Left renal pelvis (tissue), 4 donors: ENCODE measurements at regions not wholly inside any gene's neighbourhood (a gene's known extent, or its start where the extent isn't known, plus 50 kb on each side); places are given as distances from the start of the nearest gene placed in this dataset.

Source experiments
- DNase-seq, 4 donors: peaks; one replicate each; pipeline ENCODE4 v3.0.0-alpha.2; 2013; ENCODE audit warnings: low read depth in 4 of 4, low spot score in 3 of 4

DNA sequence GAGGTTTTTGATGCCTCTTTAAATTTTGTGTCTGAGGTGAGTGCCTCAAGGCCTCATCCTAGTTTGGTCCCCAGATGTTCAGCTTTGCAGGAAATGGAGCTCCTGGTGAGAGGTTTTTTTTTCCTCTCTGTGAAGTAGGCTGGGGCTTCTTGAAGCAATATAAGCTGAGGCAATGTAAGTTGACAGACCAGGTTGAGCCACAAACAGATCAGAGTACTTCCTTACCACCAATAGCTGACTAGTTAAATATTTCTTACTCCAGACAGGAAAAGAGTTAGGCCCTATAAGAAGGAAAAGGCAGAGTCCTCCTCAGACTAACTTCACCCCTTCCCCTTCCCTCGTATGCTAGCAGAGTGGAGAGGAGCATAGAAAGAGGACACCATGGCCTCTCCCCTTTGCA, 341.0 kb downstream of the LMO4 start:
- DNase-seq = no peak

DNA sequence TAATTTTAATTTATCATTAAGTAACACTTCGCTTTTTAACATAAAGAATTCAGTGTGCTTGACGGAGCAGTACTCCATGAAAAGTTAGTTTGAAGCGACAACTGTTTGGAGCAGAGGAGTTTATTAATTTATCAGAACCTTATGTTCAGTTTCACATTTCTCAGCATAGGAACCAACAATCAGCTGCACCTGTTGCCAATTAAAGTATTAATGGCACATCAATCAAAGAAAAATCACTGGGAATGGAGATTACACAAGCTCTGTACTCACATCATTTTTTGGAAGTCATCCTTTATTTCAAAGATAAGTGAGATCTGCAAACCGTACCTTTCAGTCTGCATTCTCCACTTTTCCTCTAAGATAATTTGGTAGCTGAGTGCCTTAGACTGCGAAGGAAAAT, 344.6 kb downstream of the LMO4 start:
- DNase-seq = no peak

DNA sequence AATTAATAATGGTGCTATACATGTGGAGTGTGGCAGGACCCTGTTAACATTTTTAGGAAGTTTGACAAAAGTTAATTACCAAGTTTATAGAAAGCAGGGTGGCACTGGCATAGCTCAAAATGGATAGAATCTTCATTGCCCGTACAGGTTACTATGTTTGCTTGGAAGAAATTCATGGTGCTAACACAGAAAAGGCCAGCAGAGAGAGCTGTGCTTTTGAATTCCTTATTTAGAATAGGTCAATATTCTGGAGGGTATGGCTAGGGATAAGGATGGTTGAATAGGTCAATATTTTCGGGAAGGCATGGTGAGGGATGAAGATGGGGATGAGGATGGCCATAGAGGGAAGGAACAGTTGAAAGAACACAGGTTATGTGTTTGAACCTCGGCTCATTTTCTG, 345.1 kb downstream of the LMO4 start:
- DNase-seq = no peak

DNA sequence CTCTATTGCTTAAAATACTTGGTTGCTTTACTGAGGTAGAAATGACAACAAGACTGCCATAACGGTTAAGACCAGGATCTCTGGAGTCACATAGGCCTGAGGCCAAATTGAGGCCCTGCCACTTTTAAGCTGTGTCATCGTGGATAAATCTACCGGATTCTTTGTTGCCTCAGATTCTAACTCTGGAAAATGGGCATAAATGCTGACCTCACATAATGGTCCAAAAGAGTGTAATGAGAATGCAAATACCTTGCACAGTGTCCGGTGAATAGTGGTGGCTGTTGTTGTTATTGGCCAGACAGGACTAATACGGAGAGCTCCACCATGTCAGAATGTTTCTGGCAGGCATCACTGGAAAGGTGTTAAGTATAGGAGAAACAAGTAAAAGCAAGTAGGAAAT, 346.1 kb downstream of the LMO4 start:
- no peak for DNase-seq

DNA sequence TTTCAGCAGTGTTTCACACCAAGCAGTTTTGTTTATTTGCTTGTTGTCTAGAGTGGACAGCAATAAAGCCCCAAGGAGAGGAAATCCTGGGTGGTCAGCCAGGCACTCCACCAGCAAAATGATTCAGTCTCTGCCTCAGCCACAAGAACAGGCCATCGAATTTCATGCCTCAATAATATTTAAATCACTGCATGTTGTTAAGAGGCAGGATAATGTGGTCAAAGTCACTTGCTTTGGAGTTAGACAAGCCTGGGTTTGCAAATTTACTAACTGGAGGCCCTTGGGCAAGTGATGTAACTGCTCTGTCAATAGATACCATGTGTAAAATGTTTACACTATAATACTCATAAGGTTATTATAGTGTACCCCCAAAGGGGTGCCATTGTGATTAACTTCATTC, 349.6 kb downstream of the LMO4 start:
- DNase-seq = no peak

DNA sequence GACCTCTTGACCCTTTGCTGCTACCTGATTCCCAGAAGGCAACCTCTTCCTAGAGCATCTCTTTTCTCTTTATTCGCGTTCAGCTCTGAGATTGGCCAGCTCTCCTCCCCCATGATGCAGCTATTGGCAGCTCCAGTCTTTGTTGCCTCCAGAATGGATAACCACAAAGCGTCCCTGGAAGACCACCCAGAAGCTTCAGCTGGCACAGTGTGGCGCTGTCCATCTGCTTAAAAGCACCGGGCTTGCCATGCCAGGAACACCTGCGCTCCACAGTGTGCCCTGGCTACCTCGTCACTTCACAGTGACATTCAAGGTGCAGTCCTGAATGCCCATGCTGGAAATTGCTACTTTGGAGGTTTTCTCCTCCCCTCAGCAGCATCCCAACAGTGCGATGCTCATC, 353.9 kb downstream of the LMO4 start:
- DNase-seq = no peak

DNA sequence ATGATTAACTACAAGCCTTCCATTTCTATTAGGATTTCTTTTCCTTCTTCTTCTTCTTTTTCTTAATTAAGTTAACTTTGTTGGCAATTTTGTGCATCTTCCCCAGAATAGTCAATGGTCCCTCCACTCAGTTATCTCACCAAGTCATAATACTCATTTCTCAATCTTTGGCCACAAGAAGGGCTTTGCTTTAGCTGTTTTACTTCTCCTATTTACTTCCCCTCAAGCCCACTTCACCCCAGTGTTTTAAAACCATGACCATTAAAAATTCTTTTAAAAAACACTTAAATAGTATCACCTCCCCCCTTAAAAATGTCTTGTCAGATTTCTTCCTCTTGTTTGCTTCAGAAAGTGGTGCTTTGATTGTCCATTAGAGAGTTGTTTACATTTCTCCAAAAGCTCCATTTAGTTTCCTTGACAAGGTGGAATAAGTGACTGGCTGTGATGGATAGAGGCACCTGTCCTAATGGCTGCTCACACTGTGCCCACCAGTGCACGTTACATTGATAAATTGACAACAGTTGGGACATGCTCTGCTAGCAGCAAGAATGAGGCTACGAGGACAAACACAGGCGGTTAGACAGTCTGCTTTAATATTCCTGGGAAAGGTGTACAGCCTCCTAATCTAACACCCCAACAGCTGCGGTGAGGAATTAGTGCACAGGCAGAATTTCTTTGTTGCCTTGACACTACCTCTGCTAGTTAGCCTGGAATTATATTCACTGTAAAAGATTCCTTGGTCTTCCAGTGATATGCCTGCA, 354.7 kb downstream of the LMO4 start:
- DNase-seq = no peak

DNA sequence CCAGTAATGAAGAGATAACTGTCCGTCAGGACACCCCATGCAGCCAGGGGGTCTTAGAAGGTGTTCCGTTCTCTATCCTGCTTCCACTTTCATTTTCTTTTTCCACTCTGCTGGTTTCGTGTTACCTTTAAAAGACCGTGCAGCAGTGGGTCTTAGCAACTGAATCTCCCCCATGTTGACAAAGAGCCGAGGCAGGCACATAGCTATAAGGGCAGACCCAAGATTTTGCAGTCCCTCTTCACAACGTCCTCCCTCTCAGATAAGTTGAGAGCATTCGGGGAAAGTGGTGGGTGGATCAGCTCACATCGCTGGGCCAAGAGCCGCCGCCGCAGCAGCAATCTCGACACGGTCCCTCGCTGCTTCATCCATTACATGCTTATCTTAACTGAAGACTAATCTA, 355.5 kb downstream of the LMO4 start:
- peak in 1 of 4 donors; percentile 48 for DNase-seq

DNA sequence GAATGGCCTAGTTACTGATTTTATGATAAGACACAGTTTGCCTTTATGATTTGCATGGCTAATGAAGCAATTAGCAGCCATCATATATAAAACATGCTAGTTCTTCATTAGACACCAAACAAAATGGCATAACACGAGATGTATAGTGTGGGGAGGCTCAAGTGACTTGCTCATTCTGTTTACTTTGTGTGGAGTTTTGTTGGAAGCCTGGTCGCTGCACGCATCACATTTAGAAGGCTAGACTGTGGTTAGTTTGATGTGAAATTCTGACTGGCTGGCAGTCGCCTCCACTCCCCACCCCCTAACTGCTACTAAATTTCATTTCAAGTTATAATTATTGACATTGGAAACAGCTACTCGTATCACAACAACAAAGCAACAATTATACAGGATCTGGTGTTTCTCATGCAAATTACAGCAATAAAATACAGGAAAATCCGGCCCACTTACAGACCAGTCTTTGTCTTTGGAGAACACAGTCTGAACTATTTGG, 356.1 kb downstream of the LMO4 start:
- DNase-seq = peak in 1 of 4 donors; percentile 33

DNA sequence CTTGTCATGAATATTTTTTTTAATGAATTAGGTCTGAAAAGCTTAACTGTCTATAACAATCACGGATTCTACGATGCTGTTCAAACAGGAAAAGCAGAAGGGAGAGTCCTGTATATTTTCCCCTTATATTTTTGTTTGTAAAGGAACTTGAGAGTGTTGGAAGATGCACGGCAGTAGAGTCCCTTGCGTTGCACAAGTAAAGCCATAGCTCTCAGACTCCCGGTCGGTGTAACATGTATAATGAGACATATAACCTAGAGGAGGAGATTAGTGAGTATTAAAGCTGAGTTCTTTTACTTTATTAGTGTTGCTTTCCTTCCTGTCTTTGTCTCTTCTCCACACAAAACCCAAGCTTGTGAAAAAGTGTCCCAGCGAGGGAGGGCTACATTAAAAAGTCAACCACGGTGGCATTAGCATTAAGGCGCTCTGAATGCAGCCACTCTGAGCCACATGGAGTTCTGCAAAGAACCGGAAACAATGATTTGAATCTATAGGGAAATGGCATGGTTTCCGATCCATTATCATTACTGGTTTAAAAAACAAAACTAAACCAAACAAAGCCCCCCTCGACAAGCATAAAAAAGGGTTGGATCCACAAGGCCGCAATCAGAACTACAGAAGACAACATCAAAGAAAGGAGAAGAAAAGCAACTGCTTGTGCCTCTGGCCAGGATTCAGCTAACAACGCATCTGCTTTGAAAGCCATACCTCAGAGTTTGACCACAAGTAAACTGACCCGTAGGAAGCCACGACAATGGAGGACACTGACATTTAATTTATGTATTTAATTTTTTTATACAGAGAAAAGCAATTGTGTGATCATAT, 356.8 kb downstream of the LMO4 start:
- peak in 1 of 4 donors; percentile 27 for DNase-seq

DNA sequence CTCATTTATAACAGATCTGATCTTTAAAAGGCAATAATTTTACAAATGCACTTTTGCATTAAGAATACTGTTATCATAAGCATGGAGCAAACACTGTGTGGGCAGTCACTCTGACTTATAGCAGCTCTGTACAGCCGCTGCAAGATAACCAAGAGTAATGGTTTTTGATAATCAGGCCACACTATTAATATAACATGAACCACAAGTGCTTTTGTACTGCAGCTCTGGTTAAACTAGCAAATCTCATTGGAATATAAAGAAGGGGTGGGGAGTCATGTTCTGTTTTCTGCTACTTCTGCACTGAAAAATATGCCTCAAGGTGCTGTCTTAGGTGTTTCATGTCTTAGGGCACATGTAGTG, 357.4 kb downstream of the LMO4 start:
- no peak for DNase-seq

DNA sequence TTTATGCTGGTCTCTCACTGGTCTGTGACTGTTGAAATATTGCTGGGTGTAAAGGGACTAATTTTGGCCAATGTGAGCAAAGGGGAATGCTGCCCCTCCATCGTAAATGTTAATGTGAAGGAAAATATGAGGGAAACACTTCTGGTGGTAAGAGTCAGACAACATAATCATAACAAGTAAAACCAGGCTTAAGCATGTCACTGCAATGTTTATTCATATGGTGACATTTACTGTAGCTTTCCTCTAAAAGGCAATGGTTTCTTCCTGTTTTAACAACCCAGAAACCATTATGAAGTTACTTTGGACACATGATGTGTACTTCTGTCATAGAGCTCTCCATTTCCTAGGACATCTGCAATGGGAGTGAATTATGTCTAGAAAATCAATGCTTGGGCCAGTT, 358.0 kb downstream of the LMO4 start:
- DNase-seq = no peak

DNA sequence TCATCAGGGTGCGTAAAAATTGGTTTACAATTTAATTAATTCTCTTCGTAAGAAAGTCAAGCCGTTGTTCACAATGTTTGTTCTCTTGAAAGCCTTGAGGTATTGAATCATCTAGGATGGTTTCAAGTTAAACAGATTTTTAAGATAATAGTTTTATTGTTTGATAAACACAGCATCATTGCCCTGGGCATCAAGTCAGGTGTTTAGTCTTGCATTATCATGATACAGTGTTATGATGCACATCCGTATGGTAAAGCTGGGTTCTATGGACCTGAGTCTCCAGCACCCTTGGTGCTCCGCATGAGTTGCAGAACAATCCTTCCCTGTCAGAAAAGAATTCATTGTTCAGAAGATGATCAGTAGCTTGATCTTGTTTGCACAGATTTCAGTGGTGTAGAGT, 359.5 kb downstream of the LMO4 start:
- DNase-seq = no peak

DNA sequence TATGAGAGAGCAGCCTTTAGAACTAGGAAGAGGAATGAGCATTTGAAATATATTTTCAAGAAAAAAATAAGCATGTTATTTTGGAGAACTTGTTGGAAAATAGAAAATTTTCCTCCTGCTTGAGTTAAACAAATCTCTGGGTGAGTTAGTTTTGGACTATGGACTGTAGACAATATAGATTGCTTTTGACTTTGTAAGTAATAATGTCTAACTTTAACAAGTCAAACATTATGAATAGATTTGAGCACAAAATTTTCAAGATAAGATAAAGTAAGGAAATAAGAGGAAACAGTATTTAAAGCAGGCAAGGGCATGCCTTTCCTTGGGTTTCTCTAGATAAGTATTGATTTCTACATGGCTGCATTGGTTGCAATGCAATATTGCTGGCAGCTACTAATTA, 360.8 kb downstream of the LMO4 start:
- no peak for DNase-seq

DNA sequence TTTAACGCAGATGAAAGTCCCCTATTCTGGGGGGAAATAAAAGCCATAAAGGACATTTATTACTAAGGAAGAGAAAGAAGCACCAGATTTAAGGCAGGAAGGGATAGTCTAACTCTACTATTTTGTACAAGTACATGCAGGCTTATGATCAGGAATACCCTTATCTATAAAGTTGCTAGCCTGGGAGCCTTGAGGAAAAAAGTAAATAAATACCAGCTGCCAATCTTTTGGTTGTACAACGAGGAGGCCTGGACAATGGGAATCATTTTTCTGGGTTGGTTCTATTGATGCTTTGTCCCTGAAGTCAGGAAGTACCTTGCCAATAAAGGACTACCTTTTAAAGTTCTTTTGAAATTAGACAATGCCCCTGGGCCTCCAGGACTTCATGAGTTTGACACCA, 367.8 kb downstream of the LMO4 start:
- no peak for DNase-seq

DNA sequence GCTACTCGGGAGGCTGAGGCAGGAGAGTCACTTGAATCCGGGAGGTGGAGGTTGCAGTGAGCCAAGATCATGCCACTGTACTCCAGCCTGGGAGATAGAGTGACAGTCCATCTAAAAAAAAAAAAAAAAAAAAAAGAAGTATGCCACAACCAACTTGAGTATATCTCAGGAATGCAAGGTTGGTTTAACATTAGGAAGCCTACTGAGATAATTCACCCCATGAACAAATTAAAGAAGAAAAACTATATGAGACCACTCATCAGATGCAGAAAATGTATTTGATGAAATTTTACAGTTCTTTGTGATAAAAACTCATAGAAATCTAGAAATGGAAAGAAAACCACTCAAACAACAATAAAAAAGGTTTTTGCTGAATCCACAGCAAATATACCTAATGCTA, 373.8 kb downstream of the LMO4 start:
- no peak for DNase-seq

DNA sequence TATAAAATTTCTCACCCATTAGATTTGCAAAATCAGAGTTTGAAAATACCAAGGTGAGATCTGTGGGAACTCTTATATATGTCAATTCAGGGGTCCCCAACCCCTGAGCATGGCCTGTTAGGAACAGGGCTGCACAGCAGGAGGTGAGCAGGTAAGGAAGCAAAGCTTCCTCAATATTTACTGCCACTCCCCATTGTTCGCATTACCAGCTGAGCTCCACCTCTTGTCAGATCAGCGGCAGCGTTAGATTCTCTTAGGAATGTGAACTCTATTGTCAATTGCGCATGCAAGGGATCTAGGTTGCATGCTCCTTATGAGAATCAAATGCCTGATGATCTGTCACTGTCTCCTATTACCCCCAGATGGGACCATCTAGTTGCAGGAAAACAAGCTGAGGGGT, 376.6 kb downstream of the LMO4 start:
- DNase-seq = no peak

DNA sequence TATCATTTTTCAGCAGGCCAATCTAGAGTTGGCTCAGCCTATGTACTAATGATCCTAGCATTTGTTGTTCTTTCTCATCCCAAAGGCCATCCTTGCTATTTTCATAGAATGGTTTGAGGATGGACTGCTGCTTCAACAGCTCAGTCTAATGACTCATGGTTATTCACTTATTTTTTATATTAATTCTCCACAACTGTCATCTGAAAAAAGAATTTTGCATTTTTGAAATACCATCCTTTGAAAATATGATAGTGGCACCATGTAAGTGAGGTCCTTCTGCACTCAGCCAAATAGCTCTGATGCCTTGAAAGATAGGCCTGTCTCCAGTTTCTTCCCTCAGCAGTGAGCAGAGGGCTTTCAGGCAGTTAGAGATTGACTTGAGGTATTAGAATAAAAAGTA, 377.5 kb downstream of the LMO4 start:
- no peak for DNase-seq

DNA sequence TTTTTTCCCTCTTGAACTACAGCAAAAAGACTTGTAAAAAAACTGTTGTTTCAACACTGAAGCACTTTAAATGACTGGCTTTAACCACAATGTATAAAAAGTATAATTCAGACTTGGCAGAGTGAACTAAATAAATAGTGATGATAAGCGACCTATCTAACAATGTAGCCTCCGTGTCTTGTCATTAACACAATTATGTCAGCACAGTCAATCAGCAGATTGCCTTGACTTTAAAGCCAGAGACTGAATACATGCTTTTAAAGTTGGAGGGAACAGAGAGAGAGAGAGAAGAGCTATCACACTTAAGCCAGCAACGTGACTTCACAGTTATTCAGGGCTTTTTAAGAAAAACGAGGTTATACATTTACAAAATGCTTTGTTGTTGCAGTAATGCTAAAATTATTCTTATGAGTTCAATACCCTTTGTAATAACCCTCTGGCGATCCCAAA, 378.1 kb downstream of the LMO4 start:
- DNase-seq = no peak

DNA sequence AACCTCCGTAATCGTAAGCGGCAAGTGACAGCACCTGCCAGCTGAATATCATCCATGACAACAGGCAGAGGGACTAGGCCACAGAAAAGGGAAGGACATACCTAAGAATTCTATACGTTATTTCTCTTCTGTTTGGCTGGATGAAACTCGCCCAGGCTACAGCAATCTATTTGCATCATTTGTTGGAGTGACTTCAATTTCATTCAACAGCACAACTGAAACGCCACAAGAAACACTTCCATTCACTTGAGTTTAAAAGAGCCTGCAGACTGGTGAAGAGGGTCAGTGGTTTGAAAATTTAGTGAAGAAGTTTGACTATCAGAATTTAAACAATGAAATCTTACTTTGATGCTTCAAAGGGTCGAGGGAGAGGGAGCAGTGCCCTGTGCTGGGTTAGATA, 378.7 kb downstream of the LMO4 start:
- DNase-seq = no peak

DNA sequence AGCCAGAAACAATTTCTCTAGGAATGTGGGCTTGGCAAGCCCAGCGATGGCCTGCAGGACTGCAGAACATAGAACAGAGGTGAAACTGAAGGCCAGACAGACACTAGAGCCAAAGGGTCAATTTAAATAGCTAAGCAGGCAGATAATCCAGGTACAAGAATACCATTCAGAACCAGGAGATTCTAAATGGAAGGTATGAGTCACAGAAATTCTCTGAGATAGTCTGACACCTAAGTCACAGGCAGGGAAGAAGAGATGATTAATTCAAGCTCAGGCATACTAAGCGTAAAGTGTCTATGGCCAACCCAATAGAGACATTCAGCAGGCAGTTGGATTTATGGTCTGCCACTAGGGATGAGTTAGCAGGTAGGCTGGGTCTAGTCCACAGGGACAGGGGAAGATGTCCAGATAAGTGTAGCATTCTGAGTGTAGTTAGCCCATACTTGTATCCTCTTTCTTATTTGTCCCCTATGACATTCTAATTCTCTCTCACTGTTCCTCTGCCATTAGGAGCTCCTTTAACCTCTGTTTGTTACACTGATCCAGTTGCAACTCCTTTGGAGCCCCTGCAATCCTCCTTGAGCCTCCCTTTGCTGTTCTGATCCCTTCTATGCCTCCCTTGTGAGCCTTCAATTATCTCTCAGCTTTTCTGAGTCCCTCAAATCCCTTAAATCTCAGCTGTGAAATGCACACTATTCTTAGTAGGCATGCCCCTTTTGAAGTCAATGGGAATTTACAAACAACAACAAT, 383.8 kb downstream of the LMO4 start:
- DNase-seq = no peak
